Neural crest cell (in vitro differentiated cells): ENCODE measurements at regions not wholly inside any gene's neighbourhood (a gene's known extent, or its start where the extent isn't known, plus 50 kb on each side); places are given as distances from the start of the nearest gene placed in this dataset.

ENCODE experiments used
- DNase-seq: peaks from one replicate; pipeline ENCODE4 v3.0.0; 2021; ENCODE audit warnings: low read depth, mixed read lengths, low spot score
- H3K27ac Mint-ChIP-seq: one replicate; pipeline ENCODE4 v1.8.0; 2021; ENCODE audit warnings: mild to moderate bottlenecking, mixed read lengths; ENCODE audit not compliant: unreplicated experiment
- H3K27me3 Mint-ChIP-seq: 2 replicates; pipeline ENCODE4 v1.8.0; 2021; ENCODE audit warnings: low read depth, mild to moderate bottlenecking, mixed read lengths
- H3K36me3 Mint-ChIP-seq: 2 replicates; pipeline ENCODE4 v1.8.0; 2021; ENCODE audit warnings: low read depth, mild to moderate bottlenecking, mixed read lengths
- H3K4me1 Mint-ChIP-seq: 2 replicates; pipeline ENCODE4 v1.8.0; 2021; ENCODE audit warnings: mixed read lengths
- H3K4me3 Mint-ChIP-seq: one replicate; pipeline ENCODE4 v1.8.0; 2021; ENCODE audit warnings: mild to moderate bottlenecking, mixed read lengths
- H3K9me3 Mint-ChIP-seq: 2 replicates; pipeline ENCODE4 v1.8.0; 2021; ENCODE audit warnings: mixed read lengths
- TF ChIP-seq, protein P1 (sequence below): fragments of 200-600 bp; sonication (generic); conservative IDR thresholded peaks from 2 replicates; pipeline ENCODE4 v1.5.0; 2021; ENCODE audit warnings: antibody characterized with exemption, mild to moderate bottlenecking

DNA sequence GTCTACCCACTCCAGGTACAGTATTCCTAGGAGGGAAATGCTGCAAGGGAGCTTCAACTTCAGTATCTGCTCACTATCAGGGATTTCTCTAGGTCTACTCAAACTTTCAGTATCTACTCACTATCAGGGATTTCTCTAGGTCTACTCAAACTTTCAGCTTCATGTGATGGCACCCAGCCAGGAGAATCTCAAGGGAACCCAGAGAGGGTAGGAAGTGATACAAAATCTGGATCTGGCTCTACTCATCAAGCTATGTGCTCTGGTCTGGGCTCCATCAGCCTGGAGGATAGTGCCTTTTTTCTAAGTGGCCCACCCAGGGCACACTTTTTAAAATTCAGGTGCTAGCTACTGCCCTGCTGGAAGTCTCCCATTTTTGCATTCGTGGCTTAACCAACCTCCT lies 52.3 kb upstream of the FNDC3A start:
- Mint-ChIP-seq H3K4me3 (no peak overlapping the region), H3K9me3 (peaks cover 3% of the 10 kb centered on the region), H3K4me1 (no peaks in the 10 kb centered on the region), H3K27me3 (no peaks in the 10 kb centered on the region), H3K36me3 (no peaks in the 10 kb centered on the region), H3K27ac (no peak overlapping the region)
- DNase-seq: no peak
- TF ChIP-seq, protein P1, sequence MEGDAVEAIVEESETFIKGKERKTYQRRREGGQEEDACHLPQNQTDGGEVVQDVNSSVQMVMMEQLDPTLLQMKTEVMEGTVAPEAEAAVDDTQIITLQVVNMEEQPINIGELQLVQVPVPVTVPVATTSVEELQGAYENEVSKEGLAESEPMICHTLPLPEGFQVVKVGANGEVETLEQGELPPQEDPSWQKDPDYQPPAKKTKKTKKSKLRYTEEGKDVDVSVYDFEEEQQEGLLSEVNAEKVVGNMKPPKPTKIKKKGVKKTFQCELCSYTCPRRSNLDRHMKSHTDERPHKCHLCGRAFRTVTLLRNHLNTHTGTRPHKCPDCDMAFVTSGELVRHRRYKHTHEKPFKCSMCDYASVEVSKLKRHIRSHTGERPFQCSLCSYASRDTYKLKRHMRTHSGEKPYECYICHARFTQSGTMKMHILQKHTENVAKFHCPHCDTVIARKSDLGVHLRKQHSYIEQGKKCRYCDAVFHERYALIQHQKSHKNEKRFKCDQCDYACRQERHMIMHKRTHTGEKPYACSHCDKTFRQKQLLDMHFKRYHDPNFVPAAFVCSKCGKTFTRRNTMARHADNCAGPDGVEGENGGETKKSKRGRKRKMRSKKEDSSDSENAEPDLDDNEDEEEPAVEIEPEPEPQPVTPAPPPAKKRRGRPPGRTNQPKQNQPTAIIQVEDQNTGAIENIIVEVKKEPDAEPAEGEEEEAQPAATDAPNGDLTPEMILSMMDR: no peak

DNA sequence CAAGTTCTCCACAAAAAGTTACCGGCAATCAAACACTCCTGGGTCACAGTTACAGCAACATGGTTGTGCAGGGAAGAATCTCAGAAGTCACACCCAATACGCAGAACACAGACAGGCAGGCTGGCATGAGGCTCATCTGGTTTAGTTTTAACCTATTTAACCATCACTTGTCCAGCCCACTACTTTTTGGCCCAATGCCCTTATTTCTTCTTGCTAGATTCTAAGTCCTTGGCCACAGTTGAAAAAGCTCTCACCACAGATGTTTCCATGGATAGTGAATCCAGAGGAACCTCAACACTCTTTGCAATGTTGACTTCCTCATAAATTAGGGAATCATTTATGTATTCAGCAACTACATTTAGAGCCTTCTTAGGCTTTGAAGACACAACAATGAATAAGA lies 50.7 kb upstream of the FNDC3A start:
- TF ChIP-seq, protein P1: no peak
- no peaks in the 10 kb centered on the region for H3K36me3 Mint-ChIP-seq

More for the DNA sequence above, 50.7 kb upstream of the FNDC3A start:
- Mint-ChIP-seq H3K9me3 (peaks cover 7% of the 10 kb centered on the region), H3K4me3 (no peak overlapping the region), H3K27me3 (no peaks in the 10 kb centered on the region), H3K27ac (no peak overlapping the region), H3K4me1 (no peaks in the 10 kb centered on the region)
- no peak for DNase-seq
